SK-N-MC (cell line): ENCODE measurements at regions not wholly inside any gene's neighbourhood (a gene's known extent, or its start where the extent isn't known, plus 50 kb on each side); places are given as distances from the start of the nearest gene placed in this dataset.

Experiments
- DNase-seq: peaks from one replicate; pipeline ENCODE4 v3.0.0-alpha.2; 2011; ENCODE audit warnings: low read depth, low spot score
- H3K27ac ChIP-seq: fragments of 200-600 bp; sonication (generic); 2 replicates; pipeline ENCODE4 v1.5.1; 2016; ENCODE audit warnings: mixed run types
- H3K36me3 ChIP-seq: fragments of 200-600 bp; sonication (generic); 2 replicates; pipeline ENCODE4 v1.6.1; 2017; ENCODE audit warnings: antibody characterized with exemption, low read length, mixed read lengths; ENCODE audit not compliant: insufficient read depth
- H3K4me3 ChIP-seq: fragments of 200-600 bp; sonication (generic); 2 replicates; pipeline ENCODE4 v1.5.1; 2016
- H3K9ac ChIP-seq: fragments of 200-600 bp; sonication (generic); 2 replicates; pipeline ENCODE4 v1.8.0; 2017; ENCODE audit warnings: mixed run types, mixed read lengths; ENCODE audit not compliant: insufficient read length
- H3K9me3 ChIP-seq: fragments of 200-600 bp; sonication (generic); 2 replicates; pipeline ENCODE4 v1.6.1; 2017; ENCODE audit warnings: low read depth, mild to moderate bottlenecking, antibody characterized with exemption, low read length, moderate library complexity, mixed read lengths
- EZH2 ChIP-seq: fragments of 200-600 bp; sonication (generic); IDR thresholded peaks from one replicate; pipeline ENCODE4 v1.6.1; 2017; ENCODE audit warnings: antibody characterized with exemption
- FOXP2 ChIP-seq: optimal IDR thresholded peaks from 2 replicates; pipeline ENCODE3; 2011; ENCODE audit warnings: mild to moderate bottlenecking, moderate library complexity; ENCODE audit not compliant: insufficient read depth; ENCODE audit errors: extremely low read length, control extremely low read depth
- POLR2AphosphoS5 ChIP-seq: IDR thresholded peaks from 2 replicates; pipeline ENCODE4 v1.6.1; 2012; ENCODE audit warnings: mild to moderate bottlenecking, low read depth, low read length, borderline replicate concordance

DNA sequence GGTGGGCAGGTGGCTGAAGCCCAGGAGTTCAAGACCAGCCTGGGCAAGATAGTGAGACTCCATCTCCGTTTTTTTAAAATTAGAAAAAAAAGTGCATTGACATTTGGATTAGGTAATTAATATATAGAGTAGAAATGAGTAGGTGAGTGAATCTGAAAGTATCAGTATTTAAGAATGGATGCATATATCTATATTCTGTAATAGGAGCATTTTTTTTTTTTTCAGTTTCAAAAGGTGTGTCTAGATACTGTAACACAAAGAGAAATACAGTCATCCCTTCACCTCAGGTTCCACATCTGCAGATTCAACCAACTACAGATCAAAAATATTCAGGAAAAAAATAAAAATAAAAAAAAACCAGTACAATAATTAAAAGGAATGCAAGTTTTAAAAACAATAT, 50.8 kb downstream of the RBM27 start:
- H3K36me3 ChIP-seq = peaks cover 58% of the 10 kb centered on the region
- no peaks in the 10 kb centered on the region for H3K9me3 ChIP-seq
- H3K9ac ChIP-seq = no peak overlapping the region
- H3K27ac ChIP-seq = no peak overlapping the region
- DNase-seq = no peak
- TF ChIP-seq FOXP2 (no peak), POLR2AphosphoS5 (no peak), EZH2 (no peak)
- no peak overlapping the region for H3K4me3 ChIP-seq

DNA sequence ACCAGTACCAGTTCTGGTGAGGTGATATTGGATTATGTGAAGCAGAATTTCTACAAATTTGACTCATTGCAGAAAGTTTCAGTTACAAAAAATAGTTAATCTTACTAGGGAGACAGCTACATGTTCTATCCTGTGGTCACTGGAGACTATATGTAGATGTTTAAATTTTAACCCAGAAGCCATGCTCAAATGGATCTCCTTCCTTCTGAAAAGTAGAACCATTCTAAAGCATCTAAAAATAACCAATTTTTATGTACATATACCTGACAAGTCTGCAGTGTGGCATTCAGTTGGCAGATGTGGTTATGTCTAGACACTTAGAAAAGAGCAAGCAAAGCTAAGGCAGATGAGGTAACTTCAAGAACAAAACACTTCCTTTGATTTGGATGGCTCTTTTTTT, 65.5 kb upstream of the POU4F3 start:
- Histone ChIP-seq H3K27ac (no peak overlapping the region), H3K36me3 (peaks cover 82% of the 10 kb centered on the region), H3K9ac (no peak overlapping the region), H3K4me3 (no peak overlapping the region), H3K9me3 (no peaks in the 10 kb centered on the region)
- no peak for TF ChIP-seq EZH2
- no peak for TF ChIP-seq POLR2AphosphoS5
- no peak for TF ChIP-seq FOXP2
- DNase-seq = no peak

DNA sequence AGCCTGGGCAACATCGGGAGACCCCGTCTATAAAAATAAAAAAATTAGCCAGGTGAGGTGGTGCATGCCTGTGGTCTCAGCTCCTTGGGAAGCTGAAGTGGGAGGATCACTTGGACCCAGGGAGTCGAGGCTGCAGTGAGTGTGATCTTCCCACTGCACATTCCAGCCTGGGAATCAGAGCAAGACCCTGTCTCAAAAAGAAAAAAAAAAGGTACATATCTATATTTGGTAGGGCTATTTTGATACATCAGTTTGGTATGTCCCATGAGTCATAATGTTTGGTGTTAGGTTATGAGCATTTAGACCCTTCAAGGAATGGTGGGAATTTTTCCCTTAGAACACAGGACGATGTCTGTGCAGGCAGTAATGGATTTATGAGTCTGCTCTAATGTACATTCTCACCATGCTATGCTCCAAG, 55.3 kb upstream of the POU4F3 start:
- DNase-seq = no peak

DNA sequence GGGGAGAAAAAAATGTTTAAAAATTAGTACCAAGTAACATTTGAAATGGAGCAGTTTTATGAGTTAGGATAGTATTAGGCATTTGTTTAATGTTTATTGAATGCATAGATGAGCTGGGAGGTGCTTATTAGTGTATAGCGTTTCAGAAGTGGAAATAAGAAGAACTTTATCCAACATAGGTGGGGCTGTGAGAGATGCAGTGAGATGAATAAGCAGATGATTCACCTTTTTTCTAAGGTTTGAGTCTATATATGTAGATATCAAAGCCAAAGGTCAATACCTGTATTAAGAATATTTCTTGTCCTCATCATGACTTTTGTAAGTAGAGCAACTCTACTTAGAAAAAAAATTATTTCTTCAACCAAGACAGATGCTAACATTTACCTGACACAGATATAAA, 54.6 kb upstream of the POU4F3 start:
- Histone ChIP-seq H3K9ac (no peak overlapping the region), H3K9me3 (no peaks in the 10 kb centered on the region), H3K36me3 (peaks cover 60% of the 10 kb centered on the region), H3K27ac (no peak overlapping the region), H3K4me3 (no peak overlapping the region)
- TF ChIP-seq EZH2 (no peak), FOXP2 (no peak), POLR2AphosphoS5 (no peak)
- DNase-seq = no peak

More for the DNA sequence above, 55.3 kb upstream of the POU4F3 start:
- no peaks in the 10 kb centered on the region for H3K9me3 ChIP-seq
- no peak overlapping the region for H3K9ac ChIP-seq
- H3K4me3 ChIP-seq = no peak overlapping the region
- H3K27ac ChIP-seq = no peak overlapping the region
- TF ChIP-seq FOXP2 = no peak
- TF ChIP-seq EZH2 = no peak
- no peak for TF ChIP-seq POLR2AphosphoS5
- H3K36me3 ChIP-seq = peaks cover 64% of the 10 kb centered on the region
